Esophagus squamous epithelium (tissue), 4 donors: ENCODE measurements at regions not wholly inside any gene's neighbourhood (a gene's known extent, or its start where the extent isn't known, plus 50 kb on each side); places are given as distances from the start of the nearest gene placed in this dataset.

ENCODE experiments used
- POLR2A ChIP-seq, 4 donors: fragments of 450-650 bp; IDR thresholded peaks; one replicate each; pipeline ENCODE4 v1.6.1; 2017; ENCODE audit warnings: antibody characterized with exemption in 4 of 4, mild to moderate bottlenecking in 4 of 4, moderate library complexity in 3 of 4
- TF ChIP-seq, protein P1 (sequence below), 6 experiments: fragments of 450-650 bp in 4 of 6; fragments of 200-600 bp in 2 of 6; sonication (generic) in 2 of 6; IDR thresholded peaks; one replicate each; pipeline ENCODE4 v1.5.1; 2016 to 2019; ENCODE audit warnings: antibody characterized with exemption in 6 of 6, mild to moderate bottlenecking in 4 of 6, moderate library complexity in 4 of 6

DNA sequence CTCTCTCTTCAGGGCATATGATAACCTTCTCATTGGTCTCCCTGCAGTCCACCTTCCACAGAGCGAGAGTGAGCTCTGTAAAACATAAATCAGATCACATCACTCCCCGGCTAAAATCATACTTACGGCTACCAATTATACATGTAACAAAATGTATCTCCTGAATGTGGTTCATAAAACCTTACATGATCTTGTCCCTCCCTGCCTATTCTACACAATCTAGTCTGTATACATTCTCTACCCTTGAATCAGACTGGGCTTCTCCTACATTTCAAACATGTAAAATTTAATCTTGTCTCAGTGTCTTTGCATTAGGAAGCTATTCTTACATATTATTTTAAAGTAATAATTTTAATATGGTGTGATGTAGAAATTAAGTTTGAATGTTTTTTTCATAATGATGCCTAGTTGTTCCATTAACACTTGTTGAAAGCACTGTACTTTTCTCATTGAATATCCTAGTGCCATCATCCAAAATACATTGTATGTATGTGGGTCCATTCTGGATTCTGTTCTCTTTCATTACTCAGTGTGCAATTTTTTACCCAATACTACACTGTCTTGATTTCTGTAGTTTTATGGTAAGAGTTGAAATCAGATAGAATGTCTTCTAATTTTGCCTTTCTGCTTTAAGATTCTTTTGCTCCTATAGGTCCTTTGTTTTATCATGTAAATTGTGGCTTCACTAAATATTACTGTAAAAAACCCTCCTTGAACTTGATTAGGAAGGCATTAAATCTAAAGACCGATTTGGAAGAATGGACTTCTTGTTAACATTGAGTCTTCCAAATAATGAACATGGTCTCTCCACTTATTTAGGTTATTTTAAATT lies 403.3 kb upstream of the EPHA7 start:
- TF ChIP-seq, protein P1, sequence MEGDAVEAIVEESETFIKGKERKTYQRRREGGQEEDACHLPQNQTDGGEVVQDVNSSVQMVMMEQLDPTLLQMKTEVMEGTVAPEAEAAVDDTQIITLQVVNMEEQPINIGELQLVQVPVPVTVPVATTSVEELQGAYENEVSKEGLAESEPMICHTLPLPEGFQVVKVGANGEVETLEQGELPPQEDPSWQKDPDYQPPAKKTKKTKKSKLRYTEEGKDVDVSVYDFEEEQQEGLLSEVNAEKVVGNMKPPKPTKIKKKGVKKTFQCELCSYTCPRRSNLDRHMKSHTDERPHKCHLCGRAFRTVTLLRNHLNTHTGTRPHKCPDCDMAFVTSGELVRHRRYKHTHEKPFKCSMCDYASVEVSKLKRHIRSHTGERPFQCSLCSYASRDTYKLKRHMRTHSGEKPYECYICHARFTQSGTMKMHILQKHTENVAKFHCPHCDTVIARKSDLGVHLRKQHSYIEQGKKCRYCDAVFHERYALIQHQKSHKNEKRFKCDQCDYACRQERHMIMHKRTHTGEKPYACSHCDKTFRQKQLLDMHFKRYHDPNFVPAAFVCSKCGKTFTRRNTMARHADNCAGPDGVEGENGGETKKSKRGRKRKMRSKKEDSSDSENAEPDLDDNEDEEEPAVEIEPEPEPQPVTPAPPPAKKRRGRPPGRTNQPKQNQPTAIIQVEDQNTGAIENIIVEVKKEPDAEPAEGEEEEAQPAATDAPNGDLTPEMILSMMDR (IDR thresholded peaks at IDR 0.05) = no peak
- TF ChIP-seq POLR2A (IDR thresholded peaks at IDR 0.05) = no peak
